Parathyroid adenoma (tissue), 2 donors: ENCODE measurements at regions not wholly inside any gene's neighbourhood (a gene's known extent, or its start where the extent isn't known, plus 50 kb on each side); places are given as distances from the start of the nearest gene placed in this dataset.

Source experiments
- H2AFZ ChIP-seq: fragments of 300-600 bp; sonication (generic); one replicate; pipeline ENCODE4 v1.7.0; 2017; ENCODE audit warnings: antibody characterized with exemption, mild to moderate bottlenecking
- H3K27ac ChIP-seq: fragments of 300-600 bp; sonication (generic); one replicate; pipeline ENCODE4 v1.7.0; 2017
- H3K27me3 ChIP-seq: fragments of 300-600 bp; sonication (generic); one replicate; pipeline ENCODE4 v1.7.0; 2017; ENCODE audit warnings: low read length; ENCODE audit not compliant: control insufficient read depth, insufficient read depth
- H3K36me3 ChIP-seq: fragments of 300-600 bp; sonication (generic); one replicate; pipeline ENCODE4 v1.7.0; 2017; ENCODE audit warnings: low read length; ENCODE audit not compliant: control insufficient read depth, insufficient read depth
- H3K4me1 ChIP-seq: fragments of 300-600 bp; sonication (generic); one replicate; pipeline ENCODE4 v1.7.0; 2017; ENCODE audit warnings: control low read depth
- H3K4me2 ChIP-seq: fragments of 300-600 bp; sonication (generic); one replicate; pipeline ENCODE4 v1.7.0; 2017; ENCODE audit warnings: low read length
- H3K4me3 ChIP-seq: fragments of 300-600 bp; sonication (generic); one replicate; pipeline ENCODE4 v1.7.0; 2017; ENCODE audit warnings: low read depth, low read length
- H3K79me2 ChIP-seq: fragments of 300-600 bp; sonication (generic); one replicate; pipeline ENCODE4 v1.7.0; 2017; ENCODE audit warnings: control low read depth
- H3K9ac ChIP-seq: fragments of 300-600 bp; sonication (generic); one replicate; pipeline ENCODE4 v1.7.0; 2017; ENCODE audit warnings: mild to moderate bottlenecking
- H3K9me3 ChIP-seq: fragments of 300-600 bp; sonication (generic); one replicate; pipeline ENCODE4 v1.7.0; 2017; ENCODE audit warnings: low read length; ENCODE audit not compliant: control insufficient read depth
- CTCF ChIP-seq: fragments of 300-600 bp; sonication (generic); IDR thresholded peaks from one replicate; pipeline ENCODE4 v1.7.0; 2017; ENCODE audit warnings: antibody characterized with exemption, mild to moderate bottlenecking
- donor health status: primary hyperparathyroidism.

- no peaks in the 10 kb centered on the region for H3K79me2 ChIP-seq
- H3K4me1 ChIP-seq = no peaks in the 10 kb centered on the region
- H3K36me3 ChIP-seq = no peaks in the 10 kb centered on the region
- no peaks in the 10 kb centered on the region for H3K9me3 ChIP-seq
- TF ChIP-seq CTCF = no peak
- no peak overlapping the region for H3K4me2 ChIP-seq
- no peak overlapping the region for H3K4me3 ChIP-seq
- no peak overlapping the region for H2AFZ ChIP-seq
- no peak overlapping the region for H3K9ac ChIP-seq
- H3K27me3 ChIP-seq = no peaks in the 10 kb centered on the region
- H3K27ac ChIP-seq = no peak overlapping the region
Measured at GRCh38 chr9:115759426-115759825, 394.2 kb upstream of the PAPPA start.

GRCh38 chr9:115764645-115765044 lies 388.9 kb upstream of the PAPPA start:
- no peak overlapping the region for H2AFZ ChIP-seq
- H3K4me3 ChIP-seq = no peak overlapping the region
- no peak overlapping the region for H3K27ac ChIP-seq
- no peak for TF ChIP-seq CTCF
- no peaks in the 10 kb centered on the region for H3K9me3 ChIP-seq
- no peaks in the 10 kb centered on the region for H3K27me3 ChIP-seq
- no peak overlapping the region for H3K4me2 ChIP-seq
- H3K9ac ChIP-seq = no peak overlapping the region
- H3K36me3 ChIP-seq = no peaks in the 10 kb centered on the region
- H3K79me2 ChIP-seq = no peaks in the 10 kb centered on the region
- H3K4me1 ChIP-seq = no peaks in the 10 kb centered on the region

- H3K4me2 ChIP-seq = no peak overlapping the region
- no peak overlapping the region for H3K27ac ChIP-seq
- H3K9ac ChIP-seq = no peak overlapping the region
- no peak overlapping the region for H2AFZ ChIP-seq
- H3K27me3 ChIP-seq = no peaks in the 10 kb centered on the region
- no peaks in the 10 kb centered on the region for H3K36me3 ChIP-seq
- H3K9me3 ChIP-seq = no peaks in the 10 kb centered on the region
- H3K4me3 ChIP-seq = no peak overlapping the region
- no peaks in the 10 kb centered on the region for H3K79me2 ChIP-seq
- TF ChIP-seq CTCF = no peak
- no peaks in the 10 kb centered on the region for H3K4me1 ChIP-seq
Measured at GRCh38 chr9:115765060-115765459, 388.5 kb upstream of the PAPPA start.

GRCh38 chr9:115766370-115766955 lies 387.1 kb upstream of the PAPPA start:
- Histone ChIP-seq H3K79me2 (no peaks in the 10 kb centered on the region), H3K27ac (no peak overlapping the region), H3K27me3 (no peaks in the 10 kb centered on the region), H3K36me3 (no peaks in the 10 kb centered on the region), H3K4me3 (no peak overlapping the region), H3K9ac (no peak overlapping the region), H3K4me1 (no peaks in the 10 kb centered on the region), H3K4me2 (no peak overlapping the region), H3K9me3 (no peaks in the 10 kb centered on the region), H2AFZ (no peak overlapping the region)
- TF ChIP-seq CTCF = no peak

- no peaks in the 10 kb centered on the region for H3K9me3 ChIP-seq
- TF ChIP-seq CTCF = no peak
- H3K79me2 ChIP-seq = no peaks in the 10 kb centered on the region
- H3K4me3 ChIP-seq = no peak overlapping the region
- H3K36me3 ChIP-seq = no peaks in the 10 kb centered on the region
- no peaks in the 10 kb centered on the region for H3K4me1 ChIP-seq
- H3K27me3 ChIP-seq = no peaks in the 10 kb centered on the region
- H3K9ac ChIP-seq = no peak overlapping the region
- H3K27ac ChIP-seq = no peak overlapping the region
- H2AFZ ChIP-seq = no peak overlapping the region
- H3K4me2 ChIP-seq = no peak overlapping the region
Measured at GRCh38 chr9:115770521-115770920, 383.1 kb upstream of the PAPPA start.
